Glutamatergic neuron (in vitro differentiated cells): ENCODE measurements at regions not wholly inside any gene's neighbourhood (a gene's known extent, or its start where the extent isn't known, plus 50 kb on each side); places are given as distances from the start of the nearest gene placed in this dataset.
"Not testable (repeated sequence)": the region's sequence is repeated elsewhere in the genome, so short reads cannot be mapped to it uniquely, and the experiment has no call there.

Experiments used
- DNase-seq: peaks from one replicate; pipeline ENCODE4 v3.0.0; 2022
- H3K27ac Mint-ChIP-seq: one replicate; pipeline ENCODE4 v1.8.0; 2020; ENCODE audit warnings: mild to moderate bottlenecking, mixed read lengths, inconsistent platforms; ENCODE audit not compliant: unreplicated experiment
- H3K27me3 Mint-ChIP-seq: one replicate; pipeline ENCODE4 v1.8.0; 2020; ENCODE audit warnings: mild to moderate bottlenecking, moderate library complexity, mixed read lengths, inconsistent platforms; ENCODE audit not compliant: unreplicated experiment
- H3K36me3 Mint-ChIP-seq: one replicate; pipeline ENCODE4 v1.8.0; 2020; ENCODE audit warnings: mild to moderate bottlenecking, mixed read lengths, inconsistent platforms; ENCODE audit not compliant: unreplicated experiment
- H3K4me1 Mint-ChIP-seq: one replicate; pipeline ENCODE4 v1.8.0; 2020; ENCODE audit warnings: mild to moderate bottlenecking, low read depth, mixed read lengths, inconsistent platforms; ENCODE audit not compliant: unreplicated experiment
- H3K4me3 Mint-ChIP-seq: one replicate; pipeline ENCODE4 v1.8.0; 2020; ENCODE audit warnings: mild to moderate bottlenecking, mixed read lengths, inconsistent platforms; ENCODE audit not compliant: unreplicated experiment
- H3K9me3 Mint-ChIP-seq: one replicate; pipeline ENCODE4 v1.8.0; 2020; ENCODE audit warnings: mild to moderate bottlenecking, moderate library complexity, mixed read lengths, inconsistent platforms; ENCODE audit not compliant: unreplicated experiment
- TF ChIP-seq, protein P1 (sequence below): fragments of 200-600 bp; sonication (generic); IDR thresholded peaks from one replicate; pipeline ENCODE4 v1.5.0; 2021; ENCODE audit not compliant: partially characterized antibody, unreplicated experiment

DNA sequence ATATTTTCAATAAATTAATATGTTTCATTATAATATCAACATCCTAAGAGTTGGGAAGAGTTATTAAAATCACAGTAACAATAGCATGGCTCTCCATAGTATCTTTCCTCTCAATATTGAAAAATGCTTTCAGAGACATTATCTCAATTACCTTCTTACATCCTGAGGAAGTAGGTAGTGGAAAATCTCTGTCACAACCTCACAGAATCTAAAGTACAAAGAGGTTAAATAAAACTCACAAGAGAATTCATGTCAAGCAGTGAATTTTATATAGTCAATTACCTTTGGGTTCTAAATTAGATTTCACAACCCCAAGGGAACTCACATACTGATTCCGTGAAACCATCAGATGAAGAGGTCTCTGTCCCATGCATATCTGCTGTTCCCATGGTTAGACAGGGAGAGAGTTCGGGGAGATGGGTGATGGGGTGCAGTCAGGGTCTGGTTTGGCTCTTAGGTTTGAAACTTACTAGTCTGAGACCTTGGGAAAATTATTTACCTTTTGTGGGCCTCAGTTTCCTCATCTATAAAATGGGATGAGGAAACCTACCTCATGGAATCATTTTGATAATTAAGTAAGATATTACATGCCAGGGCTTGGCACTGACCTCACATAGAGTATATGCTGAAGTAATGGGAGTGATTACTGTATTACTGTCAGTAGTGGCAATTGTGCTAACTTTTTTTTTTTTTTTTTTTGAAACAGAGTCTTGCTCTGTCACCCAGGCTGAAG lies 74.0 kb upstream of the SNX9 start:
- peaks cover 25% of the 10 kb centered on the region for H3K36me3 Mint-ChIP-seq
- no peaks in the 10 kb centered on the region for H3K4me1 Mint-ChIP-seq
- peaks cover 1% of the 10 kb centered on the region for H3K9me3 Mint-ChIP-seq
- H3K27ac Mint-ChIP-seq = no peak overlapping the region
- TF ChIP-seq, protein P1, sequence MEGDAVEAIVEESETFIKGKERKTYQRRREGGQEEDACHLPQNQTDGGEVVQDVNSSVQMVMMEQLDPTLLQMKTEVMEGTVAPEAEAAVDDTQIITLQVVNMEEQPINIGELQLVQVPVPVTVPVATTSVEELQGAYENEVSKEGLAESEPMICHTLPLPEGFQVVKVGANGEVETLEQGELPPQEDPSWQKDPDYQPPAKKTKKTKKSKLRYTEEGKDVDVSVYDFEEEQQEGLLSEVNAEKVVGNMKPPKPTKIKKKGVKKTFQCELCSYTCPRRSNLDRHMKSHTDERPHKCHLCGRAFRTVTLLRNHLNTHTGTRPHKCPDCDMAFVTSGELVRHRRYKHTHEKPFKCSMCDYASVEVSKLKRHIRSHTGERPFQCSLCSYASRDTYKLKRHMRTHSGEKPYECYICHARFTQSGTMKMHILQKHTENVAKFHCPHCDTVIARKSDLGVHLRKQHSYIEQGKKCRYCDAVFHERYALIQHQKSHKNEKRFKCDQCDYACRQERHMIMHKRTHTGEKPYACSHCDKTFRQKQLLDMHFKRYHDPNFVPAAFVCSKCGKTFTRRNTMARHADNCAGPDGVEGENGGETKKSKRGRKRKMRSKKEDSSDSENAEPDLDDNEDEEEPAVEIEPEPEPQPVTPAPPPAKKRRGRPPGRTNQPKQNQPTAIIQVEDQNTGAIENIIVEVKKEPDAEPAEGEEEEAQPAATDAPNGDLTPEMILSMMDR = no peak
- no peak overlapping the region for H3K4me3 Mint-ChIP-seq
- DNase-seq = no peak
- H3K27me3 Mint-ChIP-seq = peaks cover 3% of the 10 kb centered on the region

DNA sequence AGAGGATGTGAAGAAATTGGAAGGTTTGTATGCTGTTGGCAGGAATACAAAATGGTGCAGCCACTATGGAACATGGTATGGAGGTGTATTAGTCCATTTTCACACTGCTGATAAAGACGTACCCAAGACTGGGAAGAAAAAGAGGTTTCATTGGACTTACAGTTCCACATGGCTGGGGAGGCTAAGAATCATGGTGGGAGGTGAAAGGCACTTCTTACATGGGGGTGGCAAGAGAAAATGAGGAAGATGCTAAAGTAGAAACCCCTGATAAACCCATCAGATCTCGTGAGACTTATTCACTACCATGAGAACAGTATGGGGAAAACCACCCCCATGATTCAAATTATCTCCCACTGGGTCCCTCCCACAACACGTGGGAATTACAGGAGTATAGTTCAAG lies 72.1 kb upstream of the SNX9 start:
- not testable (repeated sequence) for H3K27ac Mint-ChIP-seq, H3K4me3 Mint-ChIP-seq, H3K9me3 Mint-ChIP-seq, H3K27me3 Mint-ChIP-seq, H3K4me1 Mint-ChIP-seq, DNase-seq
- peaks cover 25% of the 10 kb centered on the region for H3K36me3 Mint-ChIP-seq

DNA sequence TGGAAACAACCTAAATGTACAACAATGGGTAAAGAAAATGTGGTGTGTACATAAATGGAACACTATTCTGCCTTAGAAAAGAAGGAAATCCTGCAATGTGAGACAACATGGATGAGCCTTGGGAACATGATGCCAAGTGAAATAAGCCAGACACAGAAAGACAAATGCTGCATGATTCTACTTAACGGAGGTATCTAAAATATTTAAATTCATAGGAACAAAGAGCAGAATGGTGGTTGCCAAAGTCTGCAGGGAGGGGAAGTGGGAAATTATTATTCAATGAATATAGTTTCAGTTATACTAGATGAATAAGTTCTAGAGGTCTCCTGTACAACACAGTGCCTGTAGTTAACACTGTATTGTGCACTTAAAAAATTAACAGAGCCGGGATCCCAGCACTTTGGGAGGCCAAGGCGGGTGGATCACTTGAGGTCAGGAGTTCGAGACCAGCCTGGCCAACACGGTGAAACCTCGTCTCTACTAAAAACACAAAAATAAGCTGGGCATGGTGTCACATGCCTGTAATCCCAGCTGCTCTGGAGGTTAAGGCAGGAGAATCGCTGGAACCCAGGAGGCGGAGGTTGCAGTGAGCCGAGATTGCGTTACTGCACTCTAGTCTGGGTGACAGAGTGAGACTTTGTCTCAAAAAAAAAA lies 71.4 kb upstream of the SNX9 start:
- TF ChIP-seq, protein P1 = no peak
- H3K27me3 Mint-ChIP-seq = no peaks in the 10 kb centered on the region
- no peak overlapping the region for H3K27ac Mint-ChIP-seq
- H3K9me3 Mint-ChIP-seq = peaks cover 1% of the 10 kb centered on the region
- peaks cover 3% of the 10 kb centered on the region for H3K4me1 Mint-ChIP-seq
- no peak overlapping the region for H3K4me3 Mint-ChIP-seq
- peaks cover 19% of the 10 kb centered on the region for H3K36me3 Mint-ChIP-seq
- DNase-seq = no peak

DNA sequence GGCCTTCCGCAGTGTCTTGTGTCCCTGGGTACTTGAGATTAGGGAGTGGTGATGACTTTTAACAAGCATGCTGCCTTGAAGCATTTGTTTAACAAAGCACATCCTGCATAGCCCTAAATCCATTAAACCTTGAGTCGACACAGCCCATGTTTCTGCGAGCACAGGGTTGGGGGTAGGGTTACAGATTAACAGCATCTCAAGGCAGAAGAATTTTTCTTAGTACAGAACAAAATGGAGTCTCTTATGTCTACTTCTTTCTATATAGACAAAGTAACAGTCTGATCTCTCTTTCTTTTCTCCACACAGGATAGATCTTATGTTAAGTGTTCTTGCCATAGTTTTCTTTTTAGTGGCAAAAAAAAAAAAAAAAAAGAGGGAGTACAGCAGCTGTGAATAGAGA lies 70.2 kb upstream of the SNX9 start:
- not testable (repeated sequence) for H3K27me3 Mint-ChIP-seq, H3K27ac Mint-ChIP-seq, H3K9me3 Mint-ChIP-seq, DNase-seq, H3K4me1 Mint-ChIP-seq, H3K4me3 Mint-ChIP-seq
- peaks cover 12% of the 10 kb centered on the region for H3K36me3 Mint-ChIP-seq

DNA sequence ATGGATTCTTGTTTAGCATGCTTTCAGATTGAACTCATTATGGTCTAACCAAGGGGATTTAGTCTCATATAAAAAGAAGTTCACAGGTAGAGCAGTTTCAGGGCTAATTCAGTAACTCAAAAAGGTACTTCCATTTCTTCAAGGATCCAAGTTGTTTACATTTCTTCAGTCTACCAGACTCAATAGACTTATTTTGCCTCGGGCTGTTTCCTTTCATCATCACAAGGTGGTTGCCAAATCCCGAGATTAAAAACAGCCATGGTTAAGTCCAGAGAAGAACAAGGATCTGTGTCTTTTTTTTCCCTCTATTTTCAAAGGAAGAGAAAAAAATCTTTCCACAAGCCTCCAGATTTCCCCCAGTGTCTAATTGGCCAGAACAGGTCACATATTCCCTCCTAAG lies 69.8 kb upstream of the SNX9 start:
- no peak for DNase-seq
- Mint-ChIP-seq H3K27me3 (no peaks in the 10 kb centered on the region), H3K27ac (no peak overlapping the region), H3K9me3 (peaks cover 2% of the 10 kb centered on the region), H3K4me1 (peaks cover 3% of the 10 kb centered on the region), H3K4me3 (no peak overlapping the region), H3K36me3 (peaks cover 12% of the 10 kb centered on the region)
- TF ChIP-seq, protein P1 = no peak

DNA sequence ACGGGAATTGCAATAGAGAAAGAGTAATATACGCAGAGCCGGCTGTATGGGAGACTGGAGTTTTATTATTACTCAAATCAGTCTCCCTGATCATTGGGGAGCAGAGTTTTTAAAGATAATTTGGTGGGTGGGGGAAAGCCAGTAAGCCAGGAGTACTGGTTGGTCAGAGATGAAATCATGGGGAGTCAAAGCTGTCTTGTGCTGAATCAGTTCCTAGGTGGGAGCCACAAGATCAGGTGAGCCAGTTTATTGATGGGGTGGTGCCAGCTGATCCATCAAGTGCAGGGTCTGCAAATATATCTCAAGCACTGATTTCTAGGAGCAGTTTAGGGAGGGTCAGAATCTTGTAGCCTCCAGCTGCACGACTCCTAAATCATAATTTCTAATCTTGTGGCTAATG lies 69.2 kb upstream of the SNX9 start:
- H3K4me1 Mint-ChIP-seq, H3K27me3 Mint-ChIP-seq, H3K9me3 Mint-ChIP-seq, H3K27ac Mint-ChIP-seq, H3K4me3 Mint-ChIP-seq, DNase-seq: not testable (repeated sequence)
- peaks cover 12% of the 10 kb centered on the region for H3K36me3 Mint-ChIP-seq
